HepG2 (cell line): ENCODE measurements at regions not wholly inside any gene's neighbourhood (a gene's known extent, or its start where the extent isn't known, plus 50 kb on each side); places are given as distances from the start of the nearest gene placed in this dataset.

ENCODE experiments used
- ATAC-seq: fragments of 200-7000 bp; cut with Tn5 transposase; 3 replicates; pipeline ENCODE4 v1.9.1; 2020; ENCODE audit warnings: mild to moderate bottlenecking, moderate library complexity
- BruUV-seq: library from RNA; stranded (reverse); fragments of 400-500 nt; replicated peaks from 2 replicates; lab custom pipeline; 2021; lab: Mats Ljungman, UMichigan
- CTCF ChIA-PET: fragments of 300-600 bp; formaldehyde crosslinking; extraction: SDS; loops from one replicate; lab custom pipeline; 2021; ENCODE audit warnings: low total read pairs, inconsistent platforms, low intra/inter-chr PET ratio; lab: Yijun Ruan, JAX
- POLR2A ChIA-PET: fragments of 350-600 bp; sonication (Branson Sonifier 250); formaldehyde crosslinking; loops from one replicate; lab custom pipeline; 2020; ENCODE audit warnings: antibody characterized with exemption, inconsistent platforms; lab: Yijun Ruan, JAX
- DNase-seq: peaks from one replicate; pipeline ENCODE4 v3.0.0-alpha.2; 2015; ENCODE audit warnings: low spot score
- FAIRE-seq: peaks from 3 replicates; lab custom pipeline; 2011; peaks lifted over from hg19 to GRCh38; lab: Jason Lieb, UNC
- H2AFZ ChIP-seq: one replicate; pipeline ENCODE4 v1.6.1; 2011; ENCODE audit warnings: low read length, inconsistent platforms
- H3K27ac ChIP-seq: fragments of 300-600 bp; 3 replicates; pipeline ENCODE4 v1.8.0; 2011; ENCODE audit warnings: mixed run types, mild to moderate bottlenecking, mixed read lengths, low read length, inconsistent platforms; ENCODE audit not compliant: insufficient read depth; ENCODE audit errors: extremely low read length
- H3K27me3 ChIP-seq, 2 experiments: fragments of 200-600 bp in 1 of 2; 2 replicates in 1 of 2; 3 replicates in 1 of 2; pipeline versions ENCODE4 v1.6.0 to v1.8.0; 2011; ENCODE audit warnings: low read length in 2 of 2, mild to moderate bottlenecking in 2 of 2, moderate library complexity in 2 of 2, inconsistent platforms in 1 of 2; ENCODE audit not compliant: insufficient read depth in 2 of 2, control insufficient read depth in 1 of 2
- H3K36me3 ChIP-seq, 2 experiments: fragments of 200-600 bp in 1 of 2; replicated peaks in 1 of 2; 2 replicates in 1 of 2; 3 replicates in 1 of 2; pipeline versions ENCODE4 v1.5.1 to v1.8.0; 2011; ENCODE audit warnings: low read length in 2 of 2, inconsistent platforms in 1 of 2; ENCODE audit not compliant: insufficient read depth in 2 of 2, control insufficient read depth in 1 of 2
- H3K4me1 ChIP-seq: 2 replicates; pipeline ENCODE4 v1.5.1; 2012; ENCODE audit warnings: low read length, inconsistent platforms; ENCODE audit not compliant: insufficient read depth
- H3K4me2 ChIP-seq: 2 replicates; pipeline ENCODE4 v1.6.0; 2011; ENCODE audit warnings: low read depth, low read length, inconsistent platforms
- H3K4me3 ChIP-seq, 3 experiments: fragments of 200-600 bp in 1 of 3; sonication (generic), shearing (Covaris generic) in 1 of 3; replicated peaks in 1 of 3; 2 replicates each; pipeline ENCODE4 v1.5.1; 2011 to 2016; ENCODE audit warnings: low read length in 3 of 3, inconsistent platforms in 2 of 3, low read depth in 2 of 3, mild to moderate bottlenecking in 2 of 3, control low read depth in 1 of 3, mixed read lengths in 1 of 3; ENCODE audit not compliant: insufficient read depth in 1 of 3
- H3K79me2 ChIP-seq: one replicate; pipeline ENCODE4 v1.6.1; 2011; ENCODE audit warnings: low read length, inconsistent platforms; ENCODE audit not compliant: insufficient read depth
- H3K9ac ChIP-seq: 2 replicates; pipeline ENCODE4 v1.6.0; 2011; ENCODE audit warnings: mild to moderate bottlenecking, low read depth, low read length, inconsistent platforms; ENCODE audit not compliant: insufficient read depth
- H3K9me3 ChIP-seq: 2 replicates; pipeline ENCODE4 v1.5.1; 2012; ENCODE audit warnings: mild to moderate bottlenecking, low read length
- H4K20me1 ChIP-seq: 2 replicates; pipeline ENCODE4 v1.6.0; 2011; ENCODE audit warnings: inconsistent platforms, mild to moderate bottlenecking, low read length, moderate library complexity; ENCODE audit not compliant: insufficient read depth
- FIP1L1 ChIP-seq: fragments of 200-400 bp; formaldehyde crosslinking; IDR thresholded peaks from 2 replicates; pipeline ENCODE4 v1.6.1; 2018; ENCODE audit warnings: low read depth, mild to moderate bottlenecking, low read length, moderate library complexity, borderline replicate concordance; ENCODE audit not compliant: insufficient read depth
- HNRNPUL1 ChIP-seq: fragments of 200-400 bp; formaldehyde crosslinking; IDR thresholded peaks from 2 replicates; pipeline ENCODE4 v1.6.1; 2017; ENCODE audit warnings: low read depth, mild to moderate bottlenecking, low read length, moderate library complexity
- REXO4 ChIP-seq: sonication (generic); formaldehyde crosslinking; IDR thresholded peaks from 2 replicates; pipeline ENCODE4 v1.8.0; 2022; ENCODE audit warnings: missing genetic modification reagents, mild to moderate bottlenecking, borderline replicate concordance
- TRIM24 ChIP-seq: sonication (generic); formaldehyde crosslinking; IDR thresholded peaks from 2 replicates; pipeline ENCODE4 v1.8.0; 2022; ENCODE audit warnings: mild to moderate bottlenecking, missing genetic modification reagents
- ZNF234 ChIP-seq: sonication (generic); formaldehyde crosslinking; conservative IDR thresholded peaks from 2 replicates; pipeline ENCODE4 v1.5.1; 2020; ENCODE audit warnings: mild to moderate bottlenecking, missing genetic modification reagents
- ZNF451 ChIP-seq: sonication (generic); formaldehyde crosslinking; IDR thresholded peaks from 2 replicates; pipeline ENCODE4 v1.5.0; 2020; ENCODE audit warnings: mild to moderate bottlenecking, missing genetic modification reagents
- ZNF773 ChIP-seq: sonication (generic); formaldehyde crosslinking; IDR thresholded peaks from 2 replicates; pipeline ENCODE4 v1.4.0; 2020; ENCODE audit warnings: missing genetic modification reagents, borderline replicate concordance
- ZSCAN31 ChIP-seq: sonication (generic); formaldehyde crosslinking; IDR thresholded peaks from 2 replicates; pipeline ENCODE4 v1.5.0; 2020; ENCODE audit warnings: low read depth, mild to moderate bottlenecking, missing genetic modification reagents
- WGBS: methylation state at CpG from one replicate; pipeline ENCODE4 v1.1.6; 2017; ENCODE audit warnings: low lambda C conversion rate; 5-methylcytosine and 5-hydroxymethylcytosine counted together
- in situ Hi-C: cut with HindIII; loops from 2 replicates; pipeline ENCODE4 v1.10.0; 2017; ENCODE audit warnings: low pct_unique_long_range_greater_than_20kb; ENCODE audit not compliant: extremely low pct_ligation_motif_present
- intact Hi-C: fragments of 100-400 bp; cut with micrococcal nuclease; formaldehyde crosslinking; loops from one replicate; pipeline ENCODE4 v1.10.0; 2022; ENCODE audit not compliant: unreplicated experiment
- TF ChIP-seq, protein P1 (sequence below): sonication (generic); formaldehyde crosslinking; IDR thresholded peaks from 2 replicates; pipeline ENCODE4 v1.4.0; 2020; ENCODE audit warnings: missing genetic modification reagents
- TF ChIP-seq, protein P2 (sequence below): sonication (generic); formaldehyde crosslinking; IDR thresholded peaks from 2 replicates; pipeline ENCODE4 v1.4.0; 2020; ENCODE audit warnings: missing genetic modification reagents, mild to moderate bottlenecking, borderline replicate concordance
- TF ChIP-seq, protein P3 (sequence below): sonication (generic); formaldehyde crosslinking; conservative IDR thresholded peaks from 2 replicates; pipeline ENCODE4 v1.4.0; 2020; ENCODE audit warnings: missing genetic modification reagents
- TF ChIP-seq, protein P4 (sequence below): sonication (generic); formaldehyde crosslinking; IDR thresholded peaks from 2 replicates; pipeline ENCODE4 v1.8.1; 2023; ENCODE audit warnings: mild to moderate bottlenecking, missing genetic modification reagents, borderline replicate concordance

DNA sequence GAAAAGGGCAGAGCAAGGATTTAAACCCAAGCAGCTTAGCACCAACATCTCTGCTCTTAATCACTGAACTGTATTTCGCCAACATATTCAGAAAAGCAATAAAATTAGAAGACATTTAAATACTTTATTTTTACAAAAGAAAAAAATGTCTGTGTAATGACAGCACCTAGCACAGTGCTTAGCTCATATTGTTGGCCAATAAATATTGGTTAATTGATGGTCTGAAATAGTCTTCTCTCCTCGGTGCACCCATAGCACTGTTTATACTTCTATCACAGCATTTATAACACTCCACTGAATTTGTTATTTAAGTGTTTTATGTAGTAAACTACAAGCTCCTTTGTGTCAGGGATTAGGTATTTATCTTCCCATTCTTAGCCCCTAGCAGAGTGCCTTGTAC, 70.9 kb upstream of the PLPPR4 start:
- ATAC-seq (no peak), FAIRE-seq (no peak), DNase-seq (no peak)
- in situ Hi-C loops (no loop called here), intact Hi-C loops (no loop called here)
- POLR2A ChIA-PET: no interaction called here
- no peaks in the 10 kb centered on the region for H4K20me1 ChIP-seq
- BruUV-seq: no TSS peak
- H3K4me1 ChIP-seq: no peaks in the 10 kb centered on the region
- CTCF ChIA-PET: no interaction called here
- no peaks in the 10 kb centered on the region for H3K9me3 ChIP-seq
- no peak overlapping the region for H2AFZ ChIP-seq
- H3K27ac ChIP-seq: no peak overlapping the region
- no peak overlapping the region for H3K9ac ChIP-seq
- WGBS: 11% methylated on average over 2 of the region's 2 CpGs
- no peak overlapping the region for H3K4me2 ChIP-seq
- H3K36me3 ChIP-seq: no peaks in the 10 kb centered on the region
- no peaks in the 10 kb centered on the region for H3K27me3 ChIP-seq
- H3K4me3 ChIP-seq: no peak overlapping the region
- no peaks in the 10 kb centered on the region for H3K79me2 ChIP-seq
- TF ChIP-seq, protein P1, sequence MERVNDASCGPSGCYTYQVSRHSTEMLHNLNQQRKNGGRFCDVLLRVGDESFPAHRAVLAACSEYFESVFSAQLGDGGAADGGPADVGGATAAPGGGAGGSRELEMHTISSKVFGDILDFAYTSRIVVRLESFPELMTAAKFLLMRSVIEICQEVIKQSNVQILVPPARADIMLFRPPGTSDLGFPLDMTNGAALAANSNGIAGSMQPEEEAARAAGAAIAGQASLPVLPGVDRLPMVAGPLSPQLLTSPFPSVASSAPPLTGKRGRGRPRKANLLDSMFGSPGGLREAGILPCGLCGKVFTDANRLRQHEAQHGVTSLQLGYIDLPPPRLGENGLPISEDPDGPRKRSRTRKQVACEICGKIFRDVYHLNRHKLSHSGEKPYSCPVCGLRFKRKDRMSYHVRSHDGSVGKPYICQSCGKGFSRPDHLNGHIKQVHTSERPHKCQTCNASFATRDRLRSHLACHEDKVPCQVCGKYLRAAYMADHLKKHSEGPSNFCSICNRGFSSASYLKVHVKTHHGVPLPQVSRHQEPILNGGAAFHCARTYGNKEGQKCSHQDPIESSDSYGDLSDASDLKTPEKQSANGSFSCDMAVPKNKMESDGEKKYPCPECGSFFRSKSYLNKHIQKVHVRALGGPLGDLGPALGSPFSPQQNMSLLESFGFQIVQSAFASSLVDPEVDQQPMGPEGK (CRISPR knock-in tag): no peak
- TF ChIP-seq ZNF234 (CRISPR knock-in tag): no peak
- no peak for TF ChIP-seq ZNF451 (CRISPR knock-in tag)
- TF ChIP-seq FIP1L1: no peak
- TF ChIP-seq, protein P2, sequence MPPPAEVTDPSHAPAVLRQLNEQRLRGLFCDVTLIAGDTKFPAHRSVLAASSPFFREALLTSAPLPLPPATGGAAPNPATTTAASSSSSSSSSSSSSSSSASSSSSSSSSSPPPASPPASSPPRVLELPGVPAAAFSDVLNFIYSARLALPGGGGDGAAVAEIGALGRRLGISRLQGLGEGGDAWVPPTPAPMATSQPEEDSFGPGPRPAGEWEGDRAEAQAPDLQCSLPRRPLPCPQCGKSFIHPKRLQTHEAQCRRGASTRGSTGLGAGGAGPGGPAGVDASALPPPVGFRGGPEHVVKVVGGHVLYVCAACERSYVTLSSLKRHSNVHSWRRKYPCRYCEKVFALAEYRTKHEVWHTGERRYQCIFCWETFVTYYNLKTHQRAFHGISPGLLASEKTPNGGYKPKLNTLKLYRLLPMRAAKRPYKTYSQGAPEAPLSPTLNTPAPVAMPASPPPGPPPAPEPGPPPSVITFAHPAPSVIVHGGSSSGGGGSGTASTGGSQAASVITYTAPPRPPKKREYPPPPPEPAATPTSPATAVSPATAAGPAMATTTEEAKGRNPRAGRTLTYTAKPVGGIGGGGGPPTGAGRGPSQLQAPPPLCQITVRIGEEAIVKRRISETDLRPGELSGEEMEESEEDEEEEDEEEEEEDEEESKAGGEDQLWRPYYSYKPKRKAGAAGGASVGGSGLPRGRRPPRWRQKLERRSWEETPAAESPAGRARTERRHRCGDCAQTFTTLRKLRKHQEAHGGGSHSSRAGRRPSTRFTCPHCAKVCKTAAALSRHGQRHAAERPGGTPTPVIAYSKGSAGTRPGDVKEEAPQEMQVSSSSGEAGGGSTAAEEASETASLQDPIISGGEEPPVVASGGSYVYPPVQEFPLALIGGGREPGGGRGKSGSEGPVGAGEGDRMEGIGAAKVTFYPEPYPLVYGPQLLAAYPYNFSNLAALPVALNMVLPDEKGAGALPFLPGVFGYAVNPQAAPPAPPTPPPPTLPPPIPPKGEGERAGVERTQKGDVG (CRISPR knock-in tag): no peak
- no peak for TF ChIP-seq ZNF773 (CRISPR knock-in tag)
- TF ChIP-seq HNRNPUL1: no peak
- TF ChIP-seq, protein P3, sequence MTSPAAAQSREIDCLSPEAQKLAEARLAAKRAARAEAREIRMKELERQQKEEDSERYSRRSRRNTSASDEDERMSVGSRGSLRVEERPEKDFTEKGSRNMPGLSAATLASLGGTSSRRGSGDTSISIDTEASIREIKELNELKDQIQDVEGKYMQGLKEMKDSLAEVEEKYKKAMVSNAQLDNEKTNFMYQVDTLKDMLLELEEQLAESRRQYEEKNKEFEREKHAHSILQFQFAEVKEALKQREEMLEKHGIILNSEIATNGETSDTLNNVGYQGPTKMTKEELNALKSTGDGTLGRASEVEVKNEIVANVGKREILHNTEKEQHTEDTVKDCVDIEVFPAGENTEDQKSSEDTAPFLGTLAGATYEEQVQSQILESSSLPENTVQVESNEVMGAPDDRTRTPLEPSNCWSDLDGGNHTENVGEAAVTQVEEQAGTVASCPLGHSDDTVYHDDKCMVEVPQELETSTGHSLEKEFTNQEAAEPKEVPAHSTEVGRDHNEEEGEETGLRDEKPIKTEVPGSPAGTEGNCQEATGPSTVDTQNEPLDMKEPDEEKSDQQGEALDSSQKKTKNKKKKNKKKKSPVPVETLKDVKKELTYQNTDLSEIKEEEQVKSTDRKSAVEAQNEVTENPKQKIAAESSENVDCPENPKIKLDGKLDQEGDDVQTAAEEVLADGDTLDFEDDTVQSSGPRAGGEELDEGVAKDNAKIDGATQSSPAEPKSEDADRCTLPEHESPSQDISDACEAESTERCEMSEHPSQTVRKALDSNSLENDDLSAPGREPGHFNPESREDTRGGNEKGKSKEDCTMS (CRISPR knock-in tag): no peak
- no peak for TF ChIP-seq ZSCAN31 (CRISPR knock-in tag)
- no peak for TF ChIP-seq REXO4
- TF ChIP-seq TRIM24 (CRISPR knock-in tag): no peak
- TF ChIP-seq, protein P4, sequence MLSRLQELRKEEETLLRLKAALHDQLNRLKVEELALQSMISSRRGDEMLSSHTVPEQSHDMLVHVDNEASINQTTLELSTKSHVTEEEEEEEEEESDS (CRISPR knock-in tag): no peak
